ENCODE measurements at regions not wholly inside any gene's neighbourhood (a gene's known extent, or its start where the extent isn't known, plus 50 kb on each side); places are given as distances from the start of the nearest gene placed in this dataset.

DNA sequence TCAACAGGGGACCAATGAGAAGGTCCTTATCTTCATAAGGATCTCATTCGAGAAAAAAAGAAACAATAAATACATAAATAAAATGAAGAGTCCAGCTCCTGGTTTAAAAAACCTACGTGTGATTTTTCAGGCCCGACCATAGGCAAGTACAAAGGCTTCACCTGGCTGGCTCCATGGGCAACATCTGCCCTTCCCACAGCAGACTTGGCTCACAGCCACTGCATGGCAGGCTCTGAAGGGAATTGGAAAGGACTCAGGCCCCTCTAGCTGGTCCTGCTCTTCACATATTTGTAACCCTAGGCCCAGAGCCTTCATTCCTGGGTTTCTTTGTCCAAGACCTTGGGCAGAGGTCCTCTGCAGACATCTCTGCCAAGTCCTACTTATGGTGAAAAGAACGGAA, 228.1 kb downstream of the QDPR start:
- H3K9me3 ChIP-seq = no peaks in the 10 kb centered on the region
- in situ Hi-C loops (cut with MboI; ENCODE audit: low pct_ligation_motif_present in 1 of 4, low pct_unique_long_range_greater_than_20kb in 1 of 4, low sequenced_read_pairs in 3 of 4) (no loop called here), intact Hi-C loops (cut with DNase I; ENCODE audit: low total_unique reads) (no loop called here)
- no peak for TF ChIP-seq EP300 (IDR thresholded peaks at IDR 0.05; ENCODE audit: low read depth)
- no peak for TF ChIP-seq CTCF (IDR thresholded peaks at IDR 0.05)
- no peak for TF ChIP-seq POLR2A (IDR thresholded peaks at IDR 0.05)
- no peak for TF ChIP-seq POLR2AphosphoS5 (IDR thresholded peaks at IDR 0.05)
- no peak overlapping the region for H3K27ac ChIP-seq
- no peak for DNase-seq
- H3K4me1 ChIP-seq = no peaks in the 10 kb centered on the region
- no peaks in the 10 kb centered on the region for H3K27me3 ChIP-seq
- 62 to 70% methylated on average over 3 to 4 of the region's 4 CpGs for WGBS, 2 donors (ENCODE audit: low coverage in 1 of 2)
- no peak overlapping the region for H3K4me3 ChIP-seq
- H3K36me3 ChIP-seq = no peaks in the 10 kb centered on the region

GRCh38 chr4:17283251-17283650, 228.6 kb downstream of the QDPR start:
- intact Hi-C loops (cut with DNase I; ENCODE audit: low total_unique reads) = no loop called here
- WGBS, 2 donors (ENCODE audit: low coverage in 1 of 2) = 74 to 84% methylated on average over 2 to 7 of the region's 7 CpGs

GRCh38 chr4:17280261-17281018, 231.4 kb downstream of the QDPR start:
- no peaks in the 10 kb centered on the region for H3K9me3 ChIP-seq
- no peak overlapping the region for H3K4me3 ChIP-seq
- H3K27ac ChIP-seq = no peak overlapping the region
- in situ Hi-C loops (cut with MboI; ENCODE audit: low pct_ligation_motif_present in 1 of 4, low pct_unique_long_range_greater_than_20kb in 1 of 4, low sequenced_read_pairs in 3 of 4) = no loop called here
- DNase-seq = no peak
- H3K27me3 ChIP-seq = no peaks in the 10 kb centered on the region
- H3K4me1 ChIP-seq = no peaks in the 10 kb centered on the region
- H3K36me3 ChIP-seq = no peaks in the 10 kb centered on the region
- TF ChIP-seq EP300 (IDR thresholded peaks at IDR 0.05; ENCODE audit: low read depth) (no peak), POLR2AphosphoS5 (IDR thresholded peaks at IDR 0.05) (no peak), POLR2A (IDR thresholded peaks at IDR 0.05) (no peak), CTCF (IDR thresholded peaks at IDR 0.05) (no peak)
- intact Hi-C loops (cut with DNase I; ENCODE audit: low total_unique reads) = no loop called here
- 95% methylated on average over 6 of the region's 6 CpGs; no CpG with 5 or more reads in 1 of the 2 donors for WGBS, 2 donors (ENCODE audit: low coverage in 1 of 2)

More at GRCh38 chr4:17283251-17283650, 228.6 kb downstream of the QDPR start:
- no peak overlapping the region for H3K27ac ChIP-seq
- in situ Hi-C loops (cut with MboI; ENCODE audit: low pct_ligation_motif_present in 1 of 4, low pct_unique_long_range_greater_than_20kb in 1 of 4, low sequenced_read_pairs in 3 of 4) = no loop called here
- H3K36me3 ChIP-seq = no peaks in the 10 kb centered on the region
- DNase-seq = no peak
- H3K9me3 ChIP-seq = no peaks in the 10 kb centered on the region
- TF ChIP-seq CTCF (IDR thresholded peaks at IDR 0.05) (no peak), POLR2AphosphoS5 (IDR thresholded peaks at IDR 0.05) (no peak), EP300 (IDR thresholded peaks at IDR 0.05; ENCODE audit: low read depth) (no peak), POLR2A (IDR thresholded peaks at IDR 0.05) (no peak)
- no peaks in the 10 kb centered on the region for H3K27me3 ChIP-seq
- no peak overlapping the region for H3K4me3 ChIP-seq
- H3K4me1 ChIP-seq = no peaks in the 10 kb centered on the region

- WGBS, 2 donors (ENCODE audit: low coverage in 1 of 2) = 55% methylated on average over 6 of the region's 6 CpGs; no CpG with 5 or more reads in 1 of the 2 donors
- H3K36me3 ChIP-seq = no peaks in the 10 kb centered on the region
- intact Hi-C loops (cut with DNase I; ENCODE audit: low total_unique reads) = no loop called here
These were observed 235.1 kb downstream of the QDPR start for GRCh38 chr4:17276776-17277175.

More at GRCh38 chr4:17276776-17277175, 235.1 kb downstream of the QDPR start:
- Histone ChIP-seq H3K27me3 (no peaks in the 10 kb centered on the region), H3K4me1 (no peaks in the 10 kb centered on the region), H3K27ac (no peak overlapping the region), H3K9me3 (no peaks in the 10 kb centered on the region), H3K4me3 (no peak overlapping the region)
- TF ChIP-seq POLR2AphosphoS5 (IDR thresholded peaks at IDR 0.05) (no peak), POLR2A (IDR thresholded peaks at IDR 0.05) (no peak), EP300 (IDR thresholded peaks at IDR 0.05; ENCODE audit: low read depth) (no peak), CTCF (IDR thresholded peaks at IDR 0.05) (no peak)
- DNase-seq = no peak
- in situ Hi-C loops (cut with MboI; ENCODE audit: low pct_ligation_motif_present in 1 of 4, low pct_unique_long_range_greater_than_20kb in 1 of 4, low sequenced_read_pairs in 3 of 4) = no loop called here
